A549 (cell line): ENCODE measurements at regions not wholly inside any gene's neighbourhood (a gene's known extent, or its start where the extent isn't known, plus 50 kb on each side); places are given as distances from the start of the nearest gene placed in this dataset.
"Not testable (repeated sequence)": the region's sequence is repeated elsewhere in the genome, so short reads cannot be mapped to it uniquely, and the experiment has no call there.

Experiments used
- ATAC-seq, 2 experiments: fragments of 200-7000 bp in 1 of 2; fragments of >200 bp in 1 of 2; cut with Nextera tagmentation in 1 of 2; cut with Tn5 transposase in 1 of 2; 3 replicates each; pipeline versions ENCODE4 v1.8.0 to v1.9.1; 2018 to 2020; ENCODE audit warnings: mild to moderate bottlenecking in 1 of 2, moderate library complexity in 1 of 2
- CTCF ChIA-PET: fragments of 300-600 bp; sonication (Branson Sonifier 250); formaldehyde crosslinking; extraction: SDS; loops from one replicate; lab custom pipeline; 2021; ENCODE audit warnings: antibody characterized with exemption, inconsistent platforms; lab: Yijun Ruan, JAX
- POLR2A ChIA-PET: fragments of 350-600 bp; formaldehyde crosslinking; extraction: SDS; loops from one replicate; lab custom pipeline; 2021; ENCODE audit warnings: antibody characterized with exemption, inconsistent platforms; lab: Yijun Ruan, JAX
- DNase-seq, 2 experiments: peaks; one replicate each; pipeline versions ENCODE4 v3.0.0 to v3.0.0-alpha.2; 2011 to 2016; ENCODE audit warnings: low read depth in 1 of 2, low spot score in 1 of 2
- FAIRE-seq: peaks from 2 replicates; lab custom pipeline; 2011; peaks lifted over from hg19 to GRCh38; lab: Jason Lieb, UNC
- H3K27ac ChIP-seq, 2 experiments: fragments of >200 bp; sonication (Bioruptor Twin); formaldehyde crosslinking; 3 replicates each; pipeline ENCODE4 v1.5.1; 2016 to 2017
- H3K4me1 ChIP-seq: fragments of >200 bp; sonication (Bioruptor Twin); formaldehyde crosslinking; 3 replicates; pipeline ENCODE4 v1.6.1; 2016
- H3K4me2 ChIP-seq: fragments of >200 bp; sonication (Bioruptor Twin); formaldehyde crosslinking; 3 replicates; pipeline ENCODE4 v1.6.1; 2016
- H3K4me3 ChIP-seq: fragments of >200 bp; sonication (Bioruptor Twin); formaldehyde crosslinking; 3 replicates; pipeline ENCODE4 v1.5.1; 2016
- H3K9me3 ChIP-seq: fragments of >200 bp; sonication (Bioruptor Twin); formaldehyde crosslinking; 3 replicates; pipeline ENCODE4 v1.6.1; 2016
- BHLHE40 ChIP-seq: IDR thresholded peaks from 2 replicates; pipeline ENCODE4 v1.6.1; 2012; ENCODE audit warnings: low read depth, low read length, inconsistent platforms
- CBX2 ChIP-seq: fragments of 200-600 bp; sonication (generic); IDR thresholded peaks from 2 replicates; pipeline ENCODE4 v1.6.1; 2016; ENCODE audit warnings: low read depth, mild to moderate bottlenecking, borderline replicate concordance
- CHD4 ChIP-seq: fragments of 200-600 bp; sonication (generic); IDR thresholded peaks from 2 replicates; pipeline ENCODE4 v1.6.1; 2016; ENCODE audit warnings: antibody characterized with exemption, mild to moderate bottlenecking, borderline replicate concordance
- EP300 ChIP-seq, 2 experiments: fragments of >200 bp; sonication (Bioruptor Twin); formaldehyde crosslinking; IDR thresholded peaks; 2 replicates in 1 of 2; 3 replicates in 1 of 2; pipeline ENCODE4 v1.6.1; 2016 to 2017
- ESRRA ChIP-seq: fragments of 150-350 bp; IDR thresholded peaks from 2 replicates; pipeline ENCODE4 v1.6.1; 2014; ENCODE audit warnings: mild to moderate bottlenecking, low read length, borderline replicate concordance
- FOSL2 ChIP-seq, 2 experiments: fragments of 450-650 bp in 1 of 2; fragments of >200 bp in 1 of 2; sonication (Bioruptor Twin) in 1 of 2; formaldehyde crosslinking; IDR thresholded peaks; 2 replicates each; pipeline versions ENCODE4 v1.5.0 to v1.6.1; 2016 to 2020; ENCODE audit warnings: mild to moderate bottlenecking in 1 of 2, moderate library complexity in 1 of 2
- HDAC2 ChIP-seq: fragments of 200-600 bp; sonication (generic); IDR thresholded peaks from 2 replicates; pipeline ENCODE4 v1.6.1; 2016
- HOXB5 ChIP-seq: fragments of 250-450 bp; sonication (Bioruptor Pico); IDR thresholded peaks from 2 replicates; pipeline ENCODE4 v1.5.0; 2020; ENCODE audit warnings: mild to moderate bottlenecking, moderate library complexity
- JUN ChIP-seq, 2 experiments: fragments of >200 bp; sonication (Bioruptor Twin); formaldehyde crosslinking; IDR thresholded peaks; 2 replicates in 1 of 2; 3 replicates in 1 of 2; pipeline ENCODE4 v1.6.1; 2016 to 2017
- KDM1A ChIP-seq: fragments of 200-600 bp; sonication (generic); IDR thresholded peaks from 2 replicates; pipeline ENCODE4 v1.6.1; 2016; ENCODE audit warnings: low read depth, mild to moderate bottlenecking
- MYC ChIP-seq: IDR thresholded peaks from 2 replicates; pipeline ENCODE4 v1.6.1; 2012; ENCODE audit warnings: mild to moderate bottlenecking, inconsistent platforms, low read length, improper control_type of control experiment, borderline replicate concordance
- NPAS2 ChIP-seq: fragments of 250-450 bp; sonication (Bioruptor Pico); IDR thresholded peaks from 2 replicates; pipeline ENCODE4 v1.8.0; 2022; ENCODE audit warnings: mild to moderate bottlenecking, moderate library complexity, borderline replicate concordance
- POLR2AphosphoS2 ChIP-seq: conservative IDR thresholded peaks from 2 replicates; pipeline ENCODE4 v1.6.1; 2012; ENCODE audit warnings: low read length, improper control_type of control experiment, inconsistent platforms
- RFX5 ChIP-seq: fragments of 450-650 bp; IDR thresholded peaks from 2 replicates; pipeline ENCODE4 v1.7.1; 2014; ENCODE audit warnings: antibody characterized with exemption, mild to moderate bottlenecking, moderate library complexity
- RNF2 ChIP-seq: fragments of 200-600 bp; sonication (generic); IDR thresholded peaks from 2 replicates; pipeline ENCODE4 v1.6.1; 2016; ENCODE audit warnings: low read depth, mild to moderate bottlenecking, antibody characterized with exemption, moderate library complexity, borderline replicate concordance
- WGBS: methylation state at CpG from one replicate; pipeline ENCODE4 v1.1.6; 2017; ENCODE audit errors: missing lambda C conversion rate; 5-methylcytosine and 5-hydroxymethylcytosine counted together
- TF ChIP-seq, protein P1 (sequence below): fragments of 200-600 bp; sonication (generic); IDR thresholded peaks from 2 replicates; pipeline ENCODE4 v1.6.1; 2016; ENCODE audit warnings: antibody characterized with exemption, mild to moderate bottlenecking, moderate library complexity
- TF ChIP-seq, protein P2 (sequence below): fragments of 450-650 bp; IDR thresholded peaks from 2 replicates; pipeline ENCODE4 v1.6.1; 2014; ENCODE audit warnings: antibody characterized with exemption
- TF ChIP-seq, protein P3 (sequence below): fragments of 250-450 bp; sonication (Bioruptor Pico); IDR thresholded peaks from 2 replicates; pipeline ENCODE4 v1.5.0; 2021; ENCODE audit warnings: mild to moderate bottlenecking, moderate library complexity, borderline replicate concordance
- TF ChIP-seq, protein P4 (sequence below): IDR thresholded peaks from 2 replicates; pipeline ENCODE4 v1.6.1; 2012; ENCODE audit warnings: low read depth, borderline replicate concordance
- TF ChIP-seq, protein P5 (sequence below): IDR thresholded peaks from 2 replicates; pipeline ENCODE4 v1.6.1; 2012
- TF ChIP-seq, protein P6 (sequence below): fragments of 150-350 bp; IDR thresholded peaks from 2 replicates; pipeline ENCODE4 v1.6.1; 2014; ENCODE audit warnings: low read depth, mild to moderate bottlenecking, low read length

DNA sequence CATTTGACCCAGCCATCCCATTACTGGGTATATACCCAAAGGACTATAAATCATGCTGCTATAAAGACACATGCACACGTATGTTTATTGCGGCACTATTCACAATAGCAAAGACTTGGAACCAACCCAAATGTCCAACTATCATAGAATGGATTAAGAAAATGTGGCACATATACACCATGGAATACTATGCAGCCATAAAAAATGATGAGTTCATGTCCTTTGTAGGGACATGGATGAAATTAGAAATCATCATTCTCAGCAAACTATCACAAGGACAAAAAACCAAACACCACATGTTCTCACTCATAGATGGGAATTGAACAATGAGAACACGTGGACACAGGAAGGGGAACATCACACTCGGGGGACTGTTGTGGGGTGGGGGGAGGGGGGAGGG is 74.8 kb downstream of the RMI2 start:
- H3K27ac ChIP-seq, ATAC-seq, H3K4me1 ChIP-seq, POLR2A ChIA-PET, FAIRE-seq, DNase-seq, H3K9me3 ChIP-seq, H3K4me2 ChIP-seq, H3K4me3 ChIP-seq: not testable (repeated sequence)
- CTCF ChIA-PET = interaction anchor here (1.7 kb wide), 1 partner anchor 24 kb away, joined by 6 read pairs; no protein-coding TSS in a partner anchor
- 63% methylated on average over 3 of the region's 4 CpGs for WGBS

DNA sequence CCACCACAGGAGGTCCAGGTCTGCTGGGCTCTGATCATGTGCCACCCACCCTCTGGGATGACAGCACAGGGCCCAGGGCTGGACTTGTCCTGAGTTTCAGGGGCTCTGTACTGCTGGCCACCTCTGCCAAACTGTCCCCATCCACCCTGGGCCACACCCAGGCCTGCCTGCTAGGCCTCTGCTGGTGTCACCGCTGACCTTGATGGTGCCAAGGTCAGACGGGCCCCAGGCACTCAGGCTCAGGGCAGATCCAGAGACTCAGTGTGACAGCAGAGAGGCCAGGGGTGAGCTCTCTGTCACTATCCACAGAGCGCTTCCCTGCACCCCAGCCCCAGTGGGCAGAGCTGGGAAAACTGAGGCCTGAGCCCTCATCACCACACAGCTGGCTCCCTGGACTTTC is 75.6 kb downstream of the RMI2 start:
- no peak for FAIRE-seq
- ChIA-PET POLR2A (no interaction called here), CTCF (interaction anchor here (0.6 to 1.7 kb wide), 7 partner anchors 10 to 1213 kb away, joined by 3 to 6 read pairs (median 3); no protein-coding TSS in a partner anchor)
- DNase-seq = no peak
- Histone ChIP-seq H3K4me1 (no peaks in the 10 kb centered on the region), H3K4me3 (no peak overlapping the region), H3K4me2 (no peak overlapping the region), H3K27ac (peak overlapping the region in 1 of 2 experiments; percentile 39; a peak in 2 of 6 replicates), H3K9me3 (no peaks in the 10 kb centered on the region)
- no peak for ATAC-seq
- WGBS = 86% methylated on average over 3 of the region's 3 CpGs
- TF ChIP-seq BHLHE40 = no peak
- no peak for TF ChIP-seq POLR2AphosphoS2
- no peak for TF ChIP-seq RFX5
- no peak for TF ChIP-seq KDM1A
- no peak for TF ChIP-seq EP300 (IDR thresholded peaks at IDR 0.05)
- TF ChIP-seq HOXB5 (CRISPR knock-in tag) = no peak
- no peak for TF ChIP-seq JUN (IDR thresholded peaks at IDR 0.05)
- TF ChIP-seq NPAS2 (CRISPR knock-in tag) = no peak

DNA sequence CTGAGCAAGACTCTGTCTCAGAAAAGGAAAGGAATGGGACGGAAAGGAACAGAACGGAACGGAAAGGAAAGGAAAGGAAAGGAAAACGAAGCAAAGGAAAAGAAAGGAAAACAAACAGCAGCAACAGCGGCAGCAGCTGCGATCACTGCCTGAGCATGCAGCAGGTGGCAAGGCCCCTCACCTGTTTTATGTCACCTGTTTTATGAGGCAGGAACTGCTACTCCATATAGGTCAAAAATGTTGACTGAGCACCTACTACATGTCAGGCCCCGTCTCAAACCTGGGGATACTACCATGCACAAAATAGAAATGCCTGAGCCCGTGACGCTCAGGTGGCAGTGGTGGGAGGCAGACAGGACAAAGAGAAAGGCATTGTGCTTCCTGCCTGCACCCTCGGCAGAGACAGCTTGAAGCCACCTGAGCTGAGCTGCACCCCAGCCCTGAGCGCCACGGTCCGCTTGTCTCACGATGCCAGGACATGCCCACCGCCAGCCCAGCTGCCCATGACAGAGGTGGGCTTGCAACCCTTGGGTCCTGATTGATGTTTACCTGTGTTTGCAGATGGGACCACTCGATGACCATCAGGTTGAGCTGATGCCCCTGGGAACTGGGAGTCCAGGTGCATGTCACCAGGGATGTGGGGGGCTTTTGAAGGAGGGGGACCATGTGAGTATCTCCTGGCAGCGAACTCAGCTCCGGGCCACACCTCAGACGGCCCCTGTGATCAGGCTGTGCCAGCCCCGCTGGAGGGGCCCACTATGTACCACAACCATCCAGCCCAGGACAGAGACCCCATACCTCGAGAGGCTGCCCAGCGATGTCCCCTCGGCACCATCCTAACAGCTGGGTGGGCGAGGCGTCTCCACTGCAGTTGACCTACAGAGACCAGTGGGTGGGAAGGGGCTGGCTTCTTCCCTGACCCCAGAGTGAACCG is 77.4 kb downstream of the RMI2 start:
- DNase-seq (no peak), FAIRE-seq (no peak), ATAC-seq (no peak)
- Histone ChIP-seq H3K4me1 (no peaks in the 10 kb centered on the region), H3K9me3 (no peaks in the 10 kb centered on the region), H3K4me3 (no peak overlapping the region), H3K27ac (no peak overlapping the region), H3K4me2 (no peak overlapping the region)
- TF ChIP-seq, protein P1, sequence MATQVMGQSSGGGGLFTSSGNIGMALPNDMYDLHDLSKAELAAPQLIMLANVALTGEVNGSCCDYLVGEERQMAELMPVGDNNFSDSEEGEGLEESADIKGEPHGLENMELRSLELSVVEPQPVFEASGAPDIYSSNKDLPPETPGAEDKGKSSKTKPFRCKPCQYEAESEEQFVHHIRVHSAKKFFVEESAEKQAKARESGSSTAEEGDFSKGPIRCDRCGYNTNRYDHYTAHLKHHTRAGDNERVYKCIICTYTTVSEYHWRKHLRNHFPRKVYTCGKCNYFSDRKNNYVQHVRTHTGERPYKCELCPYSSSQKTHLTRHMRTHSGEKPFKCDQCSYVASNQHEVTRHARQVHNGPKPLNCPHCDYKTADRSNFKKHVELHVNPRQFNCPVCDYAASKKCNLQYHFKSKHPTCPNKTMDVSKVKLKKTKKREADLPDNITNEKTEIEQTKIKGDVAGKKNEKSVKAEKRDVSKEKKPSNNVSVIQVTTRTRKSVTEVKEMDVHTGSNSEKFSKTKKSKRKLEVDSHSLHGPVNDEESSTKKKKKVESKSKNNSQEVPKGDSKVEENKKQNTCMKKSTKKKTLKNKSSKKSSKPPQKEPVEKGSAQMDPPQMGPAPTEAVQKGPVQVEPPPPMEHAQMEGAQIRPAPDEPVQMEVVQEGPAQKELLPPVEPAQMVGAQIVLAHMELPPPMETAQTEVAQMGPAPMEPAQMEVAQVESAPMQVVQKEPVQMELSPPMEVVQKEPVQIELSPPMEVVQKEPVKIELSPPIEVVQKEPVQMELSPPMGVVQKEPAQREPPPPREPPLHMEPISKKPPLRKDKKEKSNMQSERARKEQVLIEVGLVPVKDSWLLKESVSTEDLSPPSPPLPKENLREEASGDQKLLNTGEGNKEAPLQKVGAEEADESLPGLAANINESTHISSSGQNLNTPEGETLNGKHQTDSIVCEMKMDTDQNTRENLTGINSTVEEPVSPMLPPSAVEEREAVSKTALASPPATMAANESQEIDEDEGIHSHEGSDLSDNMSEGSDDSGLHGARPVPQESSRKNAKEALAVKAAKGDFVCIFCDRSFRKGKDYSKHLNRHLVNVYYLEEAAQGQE = no peak
- no peak for TF ChIP-seq POLR2AphosphoS2
- TF ChIP-seq, protein P2, sequence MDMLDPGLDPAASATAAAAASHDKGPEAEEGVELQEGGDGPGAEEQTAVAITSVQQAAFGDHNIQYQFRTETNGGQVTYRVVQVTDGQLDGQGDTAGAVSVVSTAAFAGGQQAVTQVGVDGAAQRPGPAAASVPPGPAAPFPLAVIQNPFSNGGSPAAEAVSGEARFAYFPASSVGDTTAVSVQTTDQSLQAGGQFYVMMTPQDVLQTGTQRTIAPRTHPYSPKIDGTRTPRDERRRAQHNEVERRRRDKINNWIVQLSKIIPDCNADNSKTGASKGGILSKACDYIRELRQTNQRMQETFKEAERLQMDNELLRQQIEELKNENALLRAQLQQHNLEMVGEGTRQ = no peak
- no peak for TF ChIP-seq RNF2
- no peak for TF ChIP-seq ESRRA
- TF ChIP-seq, protein P3, sequence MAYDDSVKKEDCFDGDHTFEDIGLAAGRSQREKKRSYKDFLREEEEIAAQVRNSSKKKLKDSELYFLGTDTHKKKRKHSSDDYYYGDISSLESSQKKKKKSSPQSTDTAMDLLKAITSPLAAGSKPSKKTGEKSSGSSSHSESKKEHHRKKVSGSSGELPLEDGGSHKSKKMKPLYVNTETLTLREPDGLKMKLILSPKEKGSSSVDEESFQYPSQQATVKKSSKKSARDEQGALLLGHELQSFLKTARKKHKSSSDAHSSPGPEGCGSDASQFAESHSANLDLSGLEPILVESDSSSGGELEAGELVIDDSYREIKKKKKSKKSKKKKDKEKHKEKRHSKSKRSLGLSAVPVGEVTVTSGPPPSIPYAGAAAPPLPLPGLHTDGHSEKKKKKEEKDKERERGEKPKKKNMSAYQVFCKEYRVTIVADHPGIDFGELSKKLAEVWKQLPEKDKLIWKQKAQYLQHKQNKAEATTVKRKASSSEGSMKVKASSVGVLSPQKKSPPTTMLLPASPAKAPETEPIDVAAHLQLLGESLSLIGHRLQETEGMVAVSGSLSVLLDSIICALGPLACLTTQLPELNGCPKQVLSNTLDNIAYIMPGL (CRISPR knock-in tag) = no peak
- TF ChIP-seq FOSL2 (IDR thresholded peaks at IDR 0.05) = no peak
- TF ChIP-seq FOSL2 (CRISPR knock-in tag; IDR thresholded peaks at IDR 0.05) = no peak
- no peak for TF ChIP-seq MYC
- TF ChIP-seq HDAC2 = no peak
- no peak for TF ChIP-seq CBX2
- TF ChIP-seq, protein P4, sequence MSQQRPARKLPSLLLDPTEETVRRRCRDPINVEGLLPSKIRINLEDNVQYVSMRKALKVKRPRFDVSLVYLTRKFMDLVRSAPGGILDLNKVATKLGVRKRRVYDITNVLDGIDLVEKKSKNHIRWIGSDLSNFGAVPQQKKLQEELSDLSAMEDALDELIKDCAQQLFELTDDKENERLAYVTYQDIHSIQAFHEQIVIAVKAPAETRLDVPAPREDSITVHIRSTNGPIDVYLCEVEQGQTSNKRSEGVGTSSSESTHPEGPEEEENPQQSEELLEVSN = no peak
- TF ChIP-seq, protein P5, sequence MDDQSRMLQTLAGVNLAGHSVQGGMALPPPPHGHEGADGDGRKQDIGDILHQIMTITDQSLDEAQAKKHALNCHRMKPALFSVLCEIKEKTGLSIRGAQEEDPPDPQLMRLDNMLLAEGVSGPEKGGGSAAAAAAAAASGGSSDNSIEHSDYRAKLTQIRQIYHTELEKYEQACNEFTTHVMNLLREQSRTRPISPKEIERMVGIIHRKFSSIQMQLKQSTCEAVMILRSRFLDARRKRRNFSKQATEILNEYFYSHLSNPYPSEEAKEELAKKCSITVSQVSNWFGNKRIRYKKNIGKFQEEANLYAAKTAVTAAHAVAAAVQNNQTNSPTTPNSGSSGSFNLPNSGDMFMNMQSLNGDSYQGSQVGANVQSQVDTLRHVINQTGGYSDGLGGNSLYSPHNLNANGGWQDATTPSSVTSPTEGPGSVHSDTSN = no peak
- TF ChIP-seq, protein P6, sequence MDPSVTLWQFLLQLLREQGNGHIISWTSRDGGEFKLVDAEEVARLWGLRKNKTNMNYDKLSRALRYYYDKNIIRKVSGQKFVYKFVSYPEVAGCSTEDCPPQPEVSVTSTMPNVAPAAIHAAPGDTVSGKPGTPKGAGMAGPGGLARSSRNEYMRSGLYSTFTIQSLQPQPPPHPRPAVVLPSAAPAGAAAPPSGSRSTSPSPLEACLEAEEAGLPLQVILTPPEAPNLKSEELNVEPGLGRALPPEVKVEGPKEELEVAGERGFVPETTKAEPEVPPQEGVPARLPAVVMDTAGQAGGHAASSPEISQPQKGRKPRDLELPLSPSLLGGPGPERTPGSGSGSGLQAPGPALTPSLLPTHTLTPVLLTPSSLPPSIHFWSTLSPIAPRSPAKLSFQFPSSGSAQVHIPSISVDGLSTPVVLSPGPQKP = no peak
- TF ChIP-seq CHD4 = no peak
- ChIA-PET CTCF (interaction anchor here (1.5 to 4.6 kb wide), 4 partner anchors 12 to 292 kb away, joined by 4 to 25 read pairs (median 14); no protein-coding TSS in a partner anchor), POLR2A (no interaction called here)
- 82% methylated on average over 18 of the region's 26 CpGs for WGBS
